SU-DHL-6 (cell line): ENCODE measurements at regions not wholly inside any gene's neighbourhood (a gene's known extent, or its start where the extent isn't known, plus 50 kb on each side); places are given as distances from the start of the nearest gene placed in this dataset.

Source experiments
- H2AFZ ChIP-seq: fragments of 200-600 bp; sonication (generic); 2 replicates; pipeline ENCODE4 v1.6.1; 2014; ENCODE audit warnings: low read depth, mild to moderate bottlenecking, moderate library complexity, mixed read lengths, antibody characterized with exemption, low read length; ENCODE audit not compliant: severe bottlenecking
- H3F3A ChIP-seq: fragments of 200-600 bp; shearing (Covaris generic); 2 replicates; pipeline ENCODE4 v1.6.0; 2016; ENCODE audit warnings: antibody characterized with exemption, mild to moderate bottlenecking; ENCODE audit not compliant: insufficient read depth
- H3K27ac ChIP-seq: fragments of 200-600 bp; sonication (generic); 2 replicates; pipeline ENCODE4 v1.5.1; 2016; ENCODE audit warnings: low read depth, mild to moderate bottlenecking, low read length, moderate library complexity, mixed read lengths
- H3K27me3 ChIP-seq: fragments of 200-600 bp; sonication (generic), shearing (Covaris generic); 2 replicates; pipeline ENCODE4 v1.6.0; 2014; ENCODE audit warnings: mild to moderate bottlenecking, low read length
- H3K36me3 ChIP-seq: fragments of 200-600 bp; sonication (generic); 2 replicates; pipeline ENCODE4 v1.6.1; 2014; ENCODE audit warnings: mild to moderate bottlenecking, low read length, mixed read lengths
- H3K4me2 ChIP-seq: fragments of 300-600, 200-600 bp; shearing (Covaris generic), sonication (generic); 2 replicates; pipeline ENCODE4 v1.6.0; 2014; ENCODE audit warnings: low read length, low read depth, mild to moderate bottlenecking; ENCODE audit not compliant: poor library complexity, severe bottlenecking
- H3K4me3 ChIP-seq: fragments of 200-600 bp; sonication (generic); 2 replicates; pipeline ENCODE4 v1.5.1; 2014; ENCODE audit warnings: antibody characterized with exemption, low read length, mild to moderate bottlenecking, mixed read lengths; ENCODE audit not compliant: insufficient read depth, poor library complexity, severe bottlenecking
- H3K79me2 ChIP-seq: fragments of 200-600 bp; sonication (generic); 2 replicates; pipeline ENCODE4 v1.6.1; 2014; ENCODE audit warnings: mild to moderate bottlenecking, low read length, moderate library complexity; ENCODE audit not compliant: insufficient read depth
- H3K9ac ChIP-seq: fragments of 200-600 bp; sonication (generic); 2 replicates; pipeline ENCODE4 v1.7.0; 2014; ENCODE audit warnings: mild to moderate bottlenecking, low read length
- H3K9me2 ChIP-seq: fragments of 200-600 bp; sonication (generic); replicated peaks from 2 replicates; pipeline ENCODE4 v1.6.1; 2014; ENCODE audit warnings: low read length; ENCODE audit not compliant: insufficient read depth
- H3K9me3 ChIP-seq: fragments of 200-600 bp; sonication (generic); 2 replicates; pipeline ENCODE4 v1.6.1; 2014; ENCODE audit warnings: low read length, mixed read lengths; ENCODE audit not compliant: insufficient read depth
- H4K20me1 ChIP-seq: fragments of 200-600 bp; sonication (generic); 2 replicates; pipeline ENCODE4 v1.6.1; 2014; ENCODE audit warnings: low read depth, mild to moderate bottlenecking, antibody characterized with exemption, low read length, moderate library complexity, mixed read lengths
- EZH2phosphoT487 ChIP-seq: fragments of 200-600 bp; sonication (generic), shearing (Covaris generic); conservative IDR thresholded peaks from 2 replicates; pipeline ENCODE4 v1.6.1; 2018; ENCODE audit warnings: mild to moderate bottlenecking, antibody characterized with exemption, low read length, moderate library complexity, mixed read lengths
- TF ChIP-seq, protein P1 (sequence below): fragments of 200-600 bp; sonication (generic); IDR thresholded peaks from one replicate; pipeline ENCODE4 v1.5.1; 2017; ENCODE audit warnings: antibody characterized with exemption, mild to moderate bottlenecking, low read length, moderate library complexity; ENCODE audit not compliant: insufficient read depth, poor library complexity, severe bottlenecking

DNA sequence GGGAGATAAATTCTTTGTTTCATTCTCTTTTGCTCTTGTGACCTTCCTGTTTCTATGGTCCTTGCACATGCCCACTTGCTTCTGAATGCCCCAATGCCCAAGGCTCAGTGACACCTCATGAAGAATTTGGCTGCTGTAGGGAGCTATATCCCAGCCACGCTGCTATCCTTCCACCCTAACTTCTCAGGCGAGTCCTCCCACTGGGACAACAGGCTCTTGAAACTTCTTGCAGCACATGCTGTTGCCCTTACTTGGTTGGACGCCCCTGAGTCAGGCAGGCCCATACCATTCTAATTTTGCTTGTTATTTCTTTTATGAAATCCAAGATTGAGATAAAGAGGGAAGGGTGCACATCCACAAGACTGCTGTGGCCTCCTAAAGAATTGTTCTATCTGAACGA lies 57.6 kb upstream of the BLID start:
- TF ChIP-seq EZH2phosphoT487 = no peak
- H3F3A ChIP-seq = no peaks in the 10 kb centered on the region
- no peaks in the 10 kb centered on the region for H3K9me3 ChIP-seq
- no peaks in the 10 kb centered on the region for H3K9me2 ChIP-seq
- no peak overlapping the region for H3K4me3 ChIP-seq
- H3K4me2 ChIP-seq = no peak overlapping the region
- no peaks in the 10 kb centered on the region for H4K20me1 ChIP-seq
- no peak overlapping the region for H3K9ac ChIP-seq
- no peaks in the 10 kb centered on the region for H3K27me3 ChIP-seq
- H3K79me2 ChIP-seq = no peaks in the 10 kb centered on the region
- H3K27ac ChIP-seq = no peak overlapping the region
- H3K36me3 ChIP-seq = no peaks in the 10 kb centered on the region
- no peak overlapping the region for H2AFZ ChIP-seq

DNA sequence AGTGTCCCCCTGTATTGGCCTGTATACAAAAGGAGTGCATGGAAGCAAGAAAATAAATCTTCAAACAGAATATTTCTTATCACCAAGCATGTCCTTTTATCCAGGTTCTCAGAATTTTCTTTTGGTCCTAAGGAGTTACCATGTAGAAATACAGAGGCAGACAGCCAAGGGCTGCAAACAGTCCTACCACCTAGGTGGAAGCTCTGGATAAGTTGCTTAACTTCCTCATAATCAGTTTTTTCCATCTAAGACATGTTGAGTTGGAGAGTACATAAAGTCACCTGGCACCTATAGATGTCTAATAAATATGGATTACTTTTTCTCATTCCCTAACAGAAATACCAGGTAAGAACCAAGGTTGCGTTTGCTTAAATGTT lies 57.0 kb upstream of the BLID start:
- H3K9me2 ChIP-seq = no peaks in the 10 kb centered on the region
- no peaks in the 10 kb centered on the region for H4K20me1 ChIP-seq
- no peaks in the 10 kb centered on the region for H3K79me2 ChIP-seq
- TF ChIP-seq, protein P1, sequence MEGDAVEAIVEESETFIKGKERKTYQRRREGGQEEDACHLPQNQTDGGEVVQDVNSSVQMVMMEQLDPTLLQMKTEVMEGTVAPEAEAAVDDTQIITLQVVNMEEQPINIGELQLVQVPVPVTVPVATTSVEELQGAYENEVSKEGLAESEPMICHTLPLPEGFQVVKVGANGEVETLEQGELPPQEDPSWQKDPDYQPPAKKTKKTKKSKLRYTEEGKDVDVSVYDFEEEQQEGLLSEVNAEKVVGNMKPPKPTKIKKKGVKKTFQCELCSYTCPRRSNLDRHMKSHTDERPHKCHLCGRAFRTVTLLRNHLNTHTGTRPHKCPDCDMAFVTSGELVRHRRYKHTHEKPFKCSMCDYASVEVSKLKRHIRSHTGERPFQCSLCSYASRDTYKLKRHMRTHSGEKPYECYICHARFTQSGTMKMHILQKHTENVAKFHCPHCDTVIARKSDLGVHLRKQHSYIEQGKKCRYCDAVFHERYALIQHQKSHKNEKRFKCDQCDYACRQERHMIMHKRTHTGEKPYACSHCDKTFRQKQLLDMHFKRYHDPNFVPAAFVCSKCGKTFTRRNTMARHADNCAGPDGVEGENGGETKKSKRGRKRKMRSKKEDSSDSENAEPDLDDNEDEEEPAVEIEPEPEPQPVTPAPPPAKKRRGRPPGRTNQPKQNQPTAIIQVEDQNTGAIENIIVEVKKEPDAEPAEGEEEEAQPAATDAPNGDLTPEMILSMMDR = no peak
- no peak for TF ChIP-seq EZH2phosphoT487
- H3K36me3 ChIP-seq = no peaks in the 10 kb centered on the region
- no peak overlapping the region for H3K4me3 ChIP-seq
- no peak overlapping the region for H3K27ac ChIP-seq
- no peaks in the 10 kb centered on the region for H3F3A ChIP-seq
- no peaks in the 10 kb centered on the region for H3K9me3 ChIP-seq
- H3K9ac ChIP-seq = no peak overlapping the region
- H3K4me2 ChIP-seq = no peak overlapping the region
- no peak overlapping the region for H2AFZ ChIP-seq
- H3K27me3 ChIP-seq = no peaks in the 10 kb centered on the region

DNA sequence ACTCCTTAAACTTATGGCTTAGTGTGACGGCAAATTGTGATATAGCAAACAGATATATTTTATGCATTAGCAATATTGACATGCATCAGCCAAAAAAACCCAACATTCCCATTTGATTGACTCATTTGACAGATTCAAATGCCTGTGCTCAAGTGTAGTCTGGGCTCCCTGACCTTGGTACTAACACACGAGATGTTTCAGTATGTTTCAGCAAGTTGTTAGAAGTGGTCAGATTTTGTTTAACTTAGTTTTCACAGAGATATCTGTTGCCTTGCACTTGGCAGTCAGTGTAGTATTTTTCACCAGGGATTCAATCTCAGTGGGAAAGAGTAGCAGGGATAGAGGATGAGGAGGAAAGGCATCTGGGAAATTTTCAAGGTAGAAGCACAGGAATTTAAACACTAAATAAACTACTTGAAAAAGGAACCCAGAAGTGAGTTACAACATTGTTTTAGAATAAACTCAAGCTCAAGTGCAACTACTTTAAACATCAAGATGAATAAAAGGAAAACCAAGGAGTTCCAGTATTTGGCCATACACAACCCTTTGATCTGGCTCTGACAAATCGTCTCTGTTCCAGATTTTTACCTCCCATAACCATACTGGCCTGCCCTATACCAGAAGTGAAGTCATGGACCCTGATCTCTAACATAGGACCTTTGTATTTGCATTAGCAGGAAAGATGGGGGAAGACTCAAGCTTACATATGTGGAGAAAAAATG lies 56.5 kb upstream of the BLID start:
- H3K9me3 ChIP-seq = no peaks in the 10 kb centered on the region
- no peaks in the 10 kb centered on the region for H3K36me3 ChIP-seq
- H3K79me2 ChIP-seq = no peaks in the 10 kb centered on the region
- no peaks in the 10 kb centered on the region for H3K9me2 ChIP-seq
- no peak overlapping the region for H3K4me2 ChIP-seq
- no peak overlapping the region for H3K4me3 ChIP-seq
- no peak overlapping the region for H3K9ac ChIP-seq
- H4K20me1 ChIP-seq = no peaks in the 10 kb centered on the region
- H3K27me3 ChIP-seq = no peaks in the 10 kb centered on the region
- TF ChIP-seq, protein P1 = no peak
- no peaks in the 10 kb centered on the region for H3F3A ChIP-seq
- no peak overlapping the region for H3K27ac ChIP-seq
- H2AFZ ChIP-seq = no peak overlapping the region

DNA sequence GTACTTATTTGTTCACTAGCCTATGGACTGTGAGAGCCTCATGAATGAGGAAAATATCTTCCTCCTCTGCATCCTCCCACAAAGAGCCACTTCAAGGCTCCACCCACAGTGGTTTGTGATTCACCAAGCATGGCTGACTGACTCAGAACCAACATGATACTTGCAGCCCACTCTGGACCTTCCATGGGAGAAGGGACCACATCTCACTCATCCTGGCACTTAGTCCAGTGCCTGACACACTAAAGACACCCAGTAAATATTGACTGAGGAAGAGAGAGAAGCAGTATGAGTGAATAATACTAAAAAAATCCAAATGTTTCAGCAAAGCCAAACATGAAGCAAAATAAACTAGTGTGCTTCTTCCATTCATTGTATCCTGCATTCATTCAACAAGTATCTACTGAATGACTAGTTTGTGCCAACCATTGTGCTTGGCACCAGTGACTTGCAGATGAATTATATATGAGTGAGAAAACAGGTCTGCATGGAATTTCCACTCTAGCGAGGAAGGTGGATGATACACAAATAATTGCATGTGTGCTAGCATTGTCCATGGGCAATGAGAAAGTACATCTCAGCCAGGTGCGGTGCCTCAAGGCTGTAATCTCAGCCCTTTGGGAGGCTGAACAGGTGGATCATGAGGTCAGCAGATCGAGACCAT lies 54.9 kb upstream of the BLID start:
- no peaks in the 10 kb centered on the region for H3K79me2 ChIP-seq
- H3K27ac ChIP-seq = no peak overlapping the region
- no peaks in the 10 kb centered on the region for H3K36me3 ChIP-seq
- H2AFZ ChIP-seq = no peak overlapping the region
- no peaks in the 10 kb centered on the region for H3F3A ChIP-seq
- H3K4me3 ChIP-seq = no peak overlapping the region
- no peaks in the 10 kb centered on the region for H3K9me2 ChIP-seq
- no peaks in the 10 kb centered on the region for H3K9me3 ChIP-seq
- no peak overlapping the region for H3K9ac ChIP-seq
- H4K20me1 ChIP-seq = no peaks in the 10 kb centered on the region
- H3K27me3 ChIP-seq = no peaks in the 10 kb centered on the region
- no peak overlapping the region for H3K4me2 ChIP-seq
- TF ChIP-seq, protein P1 = no peak
- no peak for TF ChIP-seq EZH2phosphoT487
